ENCODE measurements at regions not wholly inside any gene's neighbourhood (a gene's known extent, or its start where the extent isn't known, plus 50 kb on each side); places are given as distances from the start of the nearest gene placed in this dataset.

DNA sequence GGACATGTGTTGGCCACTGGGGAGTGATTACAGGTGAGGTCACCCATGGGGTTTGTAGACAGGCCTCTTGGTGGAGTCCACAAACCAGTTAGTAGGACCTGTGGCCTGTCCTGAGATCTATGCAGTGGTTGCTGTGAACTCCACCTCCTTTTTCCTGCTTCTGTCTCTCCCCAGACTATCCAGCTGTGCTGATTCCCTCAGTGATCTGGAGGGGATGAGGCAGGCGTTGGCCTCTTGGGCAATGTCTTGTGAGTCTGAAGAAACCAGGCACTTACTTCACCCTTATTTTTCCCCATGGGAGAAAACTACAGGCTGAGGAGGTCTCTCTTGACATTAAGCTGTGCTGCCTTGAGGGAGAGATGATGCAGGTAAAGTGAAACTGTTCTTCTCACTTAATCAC lies 257.2 kb upstream of the PRICKLE1 start:
- no peak overlapping the region for H3K4me3 ChIP-seq (ENCODE audit: low read depth, low read length)
- TF ChIP-seq CTCF (IDR thresholded peaks at IDR 0.05; ENCODE audit: low read depth, low read length) = no peak
- no peak for TF ChIP-seq MYC (IDR thresholded peaks at IDR 0.05; ENCODE audit: low read depth, low read length)
- no peak for TF ChIP-seq MAX (IDR thresholded peaks at IDR 0.05; ENCODE audit: low read depth, low read length)
- TF ChIP-seq POLR2A (IDR thresholded peaks at IDR 0.05; ENCODE audit: extremely low read depth, insufficient read length) = no peak
- peak; percentile 57 for DNase-seq (ENCODE audit: low read depth)

GRCh38 chr12:42834062-42834461 lies 244.5 kb upstream of the PRICKLE1 start:
- no peak for TF ChIP-seq MYC (IDR thresholded peaks at IDR 0.05; ENCODE audit: low read depth, low read length)
- no peak for TF ChIP-seq POLR2A (IDR thresholded peaks at IDR 0.05; ENCODE audit: extremely low read depth, insufficient read length)
- no peak for TF ChIP-seq MAX (IDR thresholded peaks at IDR 0.05; ENCODE audit: low read depth, low read length)
- no peak for TF ChIP-seq CTCF (IDR thresholded peaks at IDR 0.05; ENCODE audit: low read depth, low read length)
- H3K4me3 ChIP-seq (ENCODE audit: low read depth, low read length) = no peak overlapping the region
- DNase-seq (ENCODE audit: low read depth) = no peak

- TF ChIP-seq POLR2A (IDR thresholded peaks at IDR 0.05; ENCODE audit: extremely low read depth, insufficient read length) = no peak
- TF ChIP-seq MAX (IDR thresholded peaks at IDR 0.05; ENCODE audit: low read depth, low read length) = no peak
- no peak for TF ChIP-seq MYC (IDR thresholded peaks at IDR 0.05; ENCODE audit: low read depth, low read length)
- no peak for TF ChIP-seq CTCF (IDR thresholded peaks at IDR 0.05; ENCODE audit: low read depth, low read length)
- H3K4me3 ChIP-seq (ENCODE audit: low read depth, low read length) = no peak overlapping the region
Measured at GRCh38 chr12:42828836-42829235, 239.3 kb upstream of the PRICKLE1 start.

GRCh38 chr12:42824327-42824726 lies 234.8 kb upstream of the PRICKLE1 start:
- no peak overlapping the region for H3K4me3 ChIP-seq (ENCODE audit: low read depth, low read length)
- no peak for DNase-seq (ENCODE audit: low read depth)
- TF ChIP-seq MYC (IDR thresholded peaks at IDR 0.05; ENCODE audit: low read depth, low read length) (no peak), POLR2A (IDR thresholded peaks at IDR 0.05; ENCODE audit: extremely low read depth, insufficient read length) (no peak), MAX (IDR thresholded peaks at IDR 0.05; ENCODE audit: low read depth, low read length) (no peak), CTCF (IDR thresholded peaks at IDR 0.05; ENCODE audit: low read depth, low read length) (no peak)

More at GRCh38 chr12:42828836-42829235, 239.3 kb upstream of the PRICKLE1 start:
- DNase-seq (ENCODE audit: low read depth) = no peak

GRCh38 chr12:42823679-42824078 lies 234.1 kb upstream of the PRICKLE1 start:
- TF ChIP-seq CTCF (IDR thresholded peaks at IDR 0.05; ENCODE audit: low read depth, low read length) (no peak), POLR2A (IDR thresholded peaks at IDR 0.05; ENCODE audit: extremely low read depth, insufficient read length) (no peak), MAX (IDR thresholded peaks at IDR 0.05; ENCODE audit: low read depth, low read length) (no peak), MYC (IDR thresholded peaks at IDR 0.05; ENCODE audit: low read depth, low read length) (no peak)
- no peak for DNase-seq (ENCODE audit: low read depth)

GRCh38 chr12:42819846-42820245 lies 230.3 kb upstream of the PRICKLE1 start:
- no peak overlapping the region for H3K4me3 ChIP-seq (ENCODE audit: low read depth, low read length)
- no peak for DNase-seq (ENCODE audit: low read depth)
- TF ChIP-seq CTCF (IDR thresholded peaks at IDR 0.05; ENCODE audit: low read depth, low read length) (no peak), POLR2A (IDR thresholded peaks at IDR 0.05; ENCODE audit: extremely low read depth, insufficient read length) (no peak), MYC (IDR thresholded peaks at IDR 0.05; ENCODE audit: low read depth, low read length) (no peak), MAX (IDR thresholded peaks at IDR 0.05; ENCODE audit: low read depth, low read length) (no peak)

More at GRCh38 chr12:42823679-42824078, 234.1 kb upstream of the PRICKLE1 start:
- H3K4me3 ChIP-seq (ENCODE audit: low read depth, low read length) = no peak overlapping the region
